DOHH2 (cell line): ENCODE measurements at regions not wholly inside any gene's neighbourhood (a gene's known extent, or its start where the extent isn't known, plus 50 kb on each side); places are given as distances from the start of the nearest gene placed in this dataset.

Experiments
- H3F3A ChIP-seq: fragments of 200-600 bp; sonication (generic), shearing (Covaris generic); 2 replicates; pipeline ENCODE4 v1.6.0; 2016; ENCODE audit warnings: antibody characterized with exemption, mild to moderate bottlenecking; ENCODE audit not compliant: control insufficient read depth, insufficient read depth
- H3K27ac ChIP-seq: fragments of 200-600 bp; sonication (generic); 2 replicates; pipeline ENCODE4 v1.5.1; 2014; ENCODE audit warnings: low read depth, mild to moderate bottlenecking, low read length, moderate library complexity
- H3K27me3 ChIP-seq: fragments of 200-600 bp; sonication (generic); 2 replicates; pipeline ENCODE4 v1.6.1; 2014; ENCODE audit warnings: mild to moderate bottlenecking, low read length, mixed read lengths; ENCODE audit not compliant: control insufficient read depth
- H3K36me3 ChIP-seq: fragments of 200-600 bp; sonication (generic); 2 replicates; pipeline ENCODE4 v1.6.1; 2014; ENCODE audit warnings: mild to moderate bottlenecking, low read length, moderate library complexity, mixed read lengths; ENCODE audit not compliant: control insufficient read depth
- H3K4me1 ChIP-seq: fragments of 200-600 bp; sonication (generic); 2 replicates; pipeline ENCODE4 v1.6.1; 2014; ENCODE audit warnings: mild to moderate bottlenecking, low read length, mixed read lengths; ENCODE audit not compliant: control insufficient read depth
- H3K4me2 ChIP-seq: fragments of 200-600 bp; sonication (generic); 2 replicates; pipeline ENCODE4 v1.6.0; 2014; ENCODE audit warnings: mild to moderate bottlenecking, low read length, moderate library complexity
- H3K4me3 ChIP-seq: fragments of 200-600 bp; sonication (generic); 2 replicates; pipeline ENCODE4 v1.5.1; 2014; ENCODE audit warnings: mild to moderate bottlenecking, low read length, mixed read lengths
- H3K79me2 ChIP-seq: fragments of 200-600 bp; sonication (generic); 2 replicates; pipeline ENCODE4 v1.6.1; 2014; ENCODE audit warnings: mild to moderate bottlenecking, low read length, mixed read lengths; ENCODE audit not compliant: control insufficient read depth
- H3K9me2 ChIP-seq: fragments of 200-600 bp; sonication (generic); replicated peaks from 2 replicates; pipeline ENCODE4 v1.6.1; 2014; ENCODE audit warnings: mild to moderate bottlenecking, low read length, mixed read lengths; ENCODE audit not compliant: control insufficient read depth
- H3K9me3 ChIP-seq: fragments of 200-600 bp; sonication (generic); 2 replicates; pipeline ENCODE4 v1.6.1; 2014; ENCODE audit warnings: antibody characterized with exemption, low read length, mixed read lengths; ENCODE audit not compliant: control insufficient read depth, insufficient read depth
- H4K20me1 ChIP-seq: fragments of 200-600 bp; sonication (generic); 2 replicates; pipeline ENCODE4 v1.6.0; 2014; ENCODE audit warnings: low read depth, mild to moderate bottlenecking, antibody characterized with exemption, low read length, moderate library complexity; ENCODE audit not compliant: control insufficient read depth, insufficient read depth
- EZH2phosphoT487 ChIP-seq: fragments of 200-600 bp; sonication (generic); IDR thresholded peaks from 2 replicates; pipeline ENCODE4 v1.6.1; 2017; ENCODE audit warnings: borderline replicate concordance, mild to moderate bottlenecking, antibody characterized with exemption, low read length, moderate library complexity, mixed read lengths
- TF ChIP-seq, protein P1 (sequence below): fragments of 200-600 bp; sonication (generic); IDR thresholded peaks from one replicate; pipeline ENCODE4 v1.5.1; 2014; ENCODE audit warnings: antibody characterized with exemption, mild to moderate bottlenecking, low read depth, low read length; ENCODE audit not compliant: poor library complexity, severe bottlenecking

DNA sequence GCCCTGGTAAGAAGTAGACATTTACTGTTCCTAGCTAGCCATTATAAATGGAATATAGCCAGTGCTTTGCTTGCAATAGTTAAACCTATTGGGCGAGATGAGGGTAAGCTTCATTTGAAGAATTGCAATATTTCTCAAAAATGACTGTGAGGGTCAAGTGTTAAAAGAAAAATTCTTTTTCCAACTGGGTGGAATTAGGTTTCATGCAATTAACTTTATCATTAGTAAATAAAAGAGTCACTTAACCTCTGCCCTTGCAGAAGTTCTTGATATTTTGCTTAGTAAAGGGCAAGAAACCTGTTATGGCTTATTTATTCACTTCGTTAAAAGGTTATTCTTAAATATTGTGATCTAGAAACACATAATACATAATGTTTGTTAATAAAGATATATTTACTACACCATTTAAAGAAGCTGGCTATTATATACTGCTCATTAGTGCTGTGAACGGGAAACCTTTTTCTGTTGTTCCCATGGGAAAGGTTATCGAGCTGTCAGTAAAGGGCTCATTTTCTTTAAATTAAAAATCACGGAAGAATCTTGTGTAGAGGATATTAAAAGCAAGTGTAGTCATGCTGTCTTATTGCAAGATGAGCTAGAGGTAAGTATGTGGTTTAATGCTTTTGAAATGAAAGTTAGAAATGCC, 370.5 kb downstream of the CSNK1G3 start:
- no peaks in the 10 kb centered on the region for H3K9me2 ChIP-seq
- H3K79me2 ChIP-seq = no peaks in the 10 kb centered on the region
- TF ChIP-seq EZH2phosphoT487 = no peak
- TF ChIP-seq, protein P1, sequence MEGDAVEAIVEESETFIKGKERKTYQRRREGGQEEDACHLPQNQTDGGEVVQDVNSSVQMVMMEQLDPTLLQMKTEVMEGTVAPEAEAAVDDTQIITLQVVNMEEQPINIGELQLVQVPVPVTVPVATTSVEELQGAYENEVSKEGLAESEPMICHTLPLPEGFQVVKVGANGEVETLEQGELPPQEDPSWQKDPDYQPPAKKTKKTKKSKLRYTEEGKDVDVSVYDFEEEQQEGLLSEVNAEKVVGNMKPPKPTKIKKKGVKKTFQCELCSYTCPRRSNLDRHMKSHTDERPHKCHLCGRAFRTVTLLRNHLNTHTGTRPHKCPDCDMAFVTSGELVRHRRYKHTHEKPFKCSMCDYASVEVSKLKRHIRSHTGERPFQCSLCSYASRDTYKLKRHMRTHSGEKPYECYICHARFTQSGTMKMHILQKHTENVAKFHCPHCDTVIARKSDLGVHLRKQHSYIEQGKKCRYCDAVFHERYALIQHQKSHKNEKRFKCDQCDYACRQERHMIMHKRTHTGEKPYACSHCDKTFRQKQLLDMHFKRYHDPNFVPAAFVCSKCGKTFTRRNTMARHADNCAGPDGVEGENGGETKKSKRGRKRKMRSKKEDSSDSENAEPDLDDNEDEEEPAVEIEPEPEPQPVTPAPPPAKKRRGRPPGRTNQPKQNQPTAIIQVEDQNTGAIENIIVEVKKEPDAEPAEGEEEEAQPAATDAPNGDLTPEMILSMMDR = no peak
- no peaks in the 10 kb centered on the region for H4K20me1 ChIP-seq
- no peaks in the 10 kb centered on the region for H3K9me3 ChIP-seq
- no peak overlapping the region for H3K4me2 ChIP-seq
- no peaks in the 10 kb centered on the region for H3F3A ChIP-seq
- H3K36me3 ChIP-seq = no peaks in the 10 kb centered on the region
- H3K27ac ChIP-seq = no peak overlapping the region
- H3K4me3 ChIP-seq = no peak overlapping the region
- no peaks in the 10 kb centered on the region for H3K27me3 ChIP-seq
- H3K4me1 ChIP-seq = peaks cover 8% of the 10 kb centered on the region

GRCh38 chr5:123881759-123882244, 369.8 kb downstream of the CSNK1G3 start:
- H3K4me1 ChIP-seq = peaks cover 8% of the 10 kb centered on the region
- no peak overlapping the region for H3K4me2 ChIP-seq
- no peak overlapping the region for H3K27ac ChIP-seq
- H3F3A ChIP-seq = no peaks in the 10 kb centered on the region
- TF ChIP-seq EZH2phosphoT487 = no peak
- TF ChIP-seq, protein P1 = no peak
- H3K36me3 ChIP-seq = no peaks in the 10 kb centered on the region
- H4K20me1 ChIP-seq = no peaks in the 10 kb centered on the region
- H3K79me2 ChIP-seq = no peaks in the 10 kb centered on the region
- no peaks in the 10 kb centered on the region for H3K27me3 ChIP-seq
- no peak overlapping the region for H3K4me3 ChIP-seq
- H3K9me2 ChIP-seq = no peaks in the 10 kb centered on the region
- no peaks in the 10 kb centered on the region for H3K9me3 ChIP-seq

DNA sequence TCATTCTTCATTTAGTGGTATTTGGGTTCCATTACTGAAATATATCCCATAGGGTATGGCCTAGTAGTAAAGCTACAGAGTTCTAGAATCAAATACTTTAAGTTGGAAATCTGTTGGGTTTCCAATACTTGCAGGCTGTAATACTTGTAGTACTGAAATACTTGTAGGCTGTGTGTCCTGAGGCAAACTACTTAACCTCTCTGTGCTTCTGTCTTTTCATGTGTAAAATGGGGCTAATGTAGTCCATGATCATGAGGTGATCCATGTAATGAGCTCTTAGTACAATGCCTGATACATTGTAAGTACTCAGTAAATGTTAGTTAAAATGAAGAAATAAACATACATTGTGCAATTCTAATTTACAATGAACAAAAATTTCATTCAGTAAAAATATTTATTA, 368.9 kb downstream of the CSNK1G3 start:
- Histone ChIP-seq H3F3A (no peaks in the 10 kb centered on the region), H3K27me3 (no peaks in the 10 kb centered on the region), H3K4me3 (no peak overlapping the region), H4K20me1 (no peaks in the 10 kb centered on the region), H3K9me2 (no peaks in the 10 kb centered on the region), H3K4me2 (no peak overlapping the region), H3K79me2 (no peaks in the 10 kb centered on the region), H3K9me3 (no peaks in the 10 kb centered on the region), H3K4me1 (peaks cover 8% of the 10 kb centered on the region), H3K27ac (no peak overlapping the region), H3K36me3 (no peaks in the 10 kb centered on the region)
- TF ChIP-seq EZH2phosphoT487 = no peak
- TF ChIP-seq, protein P1 = no peak
